HT-29 (cell line): ENCODE measurements at regions not wholly inside any gene's neighbourhood (a gene's known extent, or its start where the extent isn't known, plus 50 kb on each side); places are given as distances from the start of the nearest gene placed in this dataset.

Source experiments
- DNase-seq: peaks from one replicate; pipeline ENCODE4 v3.0.0-alpha.2; 2015; ENCODE audit warnings: low spot score

GRCh38 chr14:65318636-65319506 lies 93.7 kb upstream of the FUT8 start:
- DNase-seq: no peak

- no peak for DNase-seq
These were observed 91.7 kb upstream of the FUT8 start for GRCh38 chr14:65320661-65321308.

- DNase-seq: no peak
These were observed 91.1 kb upstream of the FUT8 start for GRCh38 chr14:65321370-65321875.

GRCh38 chr14:65329481-65329880 lies 83.0 kb upstream of the FUT8 start:
- DNase-seq: no peak

- no peak for DNase-seq
These were observed 82.6 kb upstream of the FUT8 start for GRCh38 chr14:65329911-65330310.

- DNase-seq: no peak
These were observed 82.1 kb upstream of the FUT8 start for GRCh38 chr14:65330416-65330815.

GRCh38 chr14:65331652-65332051 lies 80.9 kb upstream of the FUT8 start:
- no peak for DNase-seq

GRCh38 chr14:65332141-65332871 lies 80.2 kb upstream of the FUT8 start:
- no peak for DNase-seq

GRCh38 chr14:65333943-65334687 lies 78.4 kb upstream of the FUT8 start:
- no peak for DNase-seq

GRCh38 chr14:65334765-65335410 lies 77.6 kb upstream of the FUT8 start:
- peak; percentile 70 for DNase-seq

GRCh38 chr14:65335411-65335947 lies 77.1 kb upstream of the FUT8 start:
- peak; percentile 46 for DNase-seq

GRCh38 chr14:65336191-65336591 lies 76.3 kb upstream of the FUT8 start:
- DNase-seq: peak; percentile 5

GRCh38 chr14:65339866-65340265 lies 72.7 kb upstream of the FUT8 start:
- no peak for DNase-seq

- DNase-seq: no peak
These were observed 68.5 kb upstream of the FUT8 start for GRCh38 chr14:65344011-65344410.

- DNase-seq: no peak
These were observed 67.3 kb upstream of the FUT8 start for GRCh38 chr14:65345266-65345665.

GRCh38 chr14:65346474-65346873 lies 66.1 kb upstream of the FUT8 start:
- no peak for DNase-seq

GRCh38 chr14:65346895-65347294 lies 65.6 kb upstream of the FUT8 start:
- no peak for DNase-seq

GRCh38 chr14:65348137-65348536 lies 64.4 kb upstream of the FUT8 start:
- DNase-seq: no peak

- DNase-seq: no peak
These were observed 63.4 kb upstream of the FUT8 start for GRCh38 chr14:65349100-65349499.

- no peak for DNase-seq
These were observed 60.9 kb upstream of the FUT8 start for GRCh38 chr14:65351493-65352194.
